GM18861 (cell line): ENCODE measurements at regions not wholly inside any gene's neighbourhood (a gene's known extent, or its start where the extent isn't known, plus 50 kb on each side); places are given as distances from the start of the nearest gene placed in this dataset.

Experiments
- ATAC-seq: cut with Tn5 transposase; IDR thresholded peaks from one replicate; pipeline ENCODE4 v1.9.1; 2021; ENCODE audit not compliant: unreplicated experiment

GRCh38 chr2:55102056-55102812 lies 52.0 kb upstream of the RTN4 start:
- ATAC-seq = no peak

GRCh38 chr2:55101466-55101865 lies 51.2 kb upstream of the RTN4 start:
- no peak for ATAC-seq

- no peak for ATAC-seq
Observed at GRCh38 chr2:55099878-55100820, 49.9 kb upstream of the RTN4 start.
